ENCODE measurements at regions not wholly inside any gene's neighbourhood (a gene's known extent, or its start where the extent isn't known, plus 50 kb on each side); places are given as distances from the start of the nearest gene placed in this dataset.
"Not testable (repeated sequence)": the region's sequence is repeated elsewhere in the genome, so short reads cannot be mapped to it uniquely, and the experiment has no call there.

GRCh38 chr21:14058566-14058965 lies 152.2 kb downstream of the LIPI start:
- DNase-seq = no peak
- ATAC-seq = no peak

GRCh38 chr21:14057841-14058481 lies 152.8 kb downstream of the LIPI start:
- not testable (repeated sequence) for DNase-seq, ATAC-seq

GRCh38 chr21:14057313-14057712 lies 153.4 kb downstream of the LIPI start:
- no peak for ATAC-seq
- DNase-seq = no peak

- DNase-seq = no peak
- no peak for ATAC-seq
Measured at GRCh38 chr21:14056771-14057191, 154.0 kb downstream of the LIPI start.

GRCh38 chr21:14055746-14056515 lies 154.8 kb downstream of the LIPI start:
- not testable (repeated sequence) for DNase-seq, ATAC-seq

- DNase-seq (no peak), ATAC-seq (no peak)
Measured at GRCh38 chr21:14054682-14055081, 156.1 kb downstream of the LIPI start.

GRCh38 chr21:14050121-14050520 lies 160.6 kb downstream of the LIPI start:
- ATAC-seq = no peak
- no peak for DNase-seq

GRCh38 chr21:14046401-14046800 lies 164.4 kb downstream of the LIPI start:
- ATAC-seq = no peak
- no peak for DNase-seq

GRCh38 chr21:14040386-14040785 lies 170.4 kb downstream of the LIPI start:
- ATAC-seq = no peak
- no peak for DNase-seq

- not testable (repeated sequence) for DNase-seq, ATAC-seq
Measured at GRCh38 chr21:14028619-14029018, 182.1 kb downstream of the LIPI start.

- DNase-seq (peak; percentile 84), ATAC-seq (peak; percentile 100)
Measured at GRCh38 chr21:14027235-14027869, 183.4 kb downstream of the LIPI start.

- ATAC-seq, DNase-seq: not testable (repeated sequence)
Measured at GRCh38 chr21:14020108-14020507, 190.6 kb downstream of the LIPI start.

GRCh38 chr21:14015841-14016240 lies 194.9 kb downstream of the LIPI start:
- not testable (repeated sequence) for ATAC-seq

GRCh38 chr21:14013623-14014498 lies 196.9 kb downstream of the LIPI start:
- not testable (repeated sequence) for DNase-seq, ATAC-seq

More at GRCh38 chr21:14015841-14016240, 194.9 kb downstream of the LIPI start:
- DNase-seq = not testable (repeated sequence)

- ATAC-seq (no peak), DNase-seq (no peak)
Measured at GRCh38 chr21:14013056-14013603, 197.6 kb downstream of the LIPI start.

GRCh38 chr21:14012409-14012808 lies 198.3 kb downstream of the LIPI start:
- no peak for DNase-seq
- no peak for ATAC-seq

GRCh38 chr21:14011751-14012150 lies 199.0 kb downstream of the LIPI start:
- not testable (repeated sequence) for ATAC-seq, DNase-seq

GRCh38 chr21:14011149-14011548 lies 199.6 kb downstream of the LIPI start:
- not testable (repeated sequence) for ATAC-seq

GRCh38 chr21:14010729-14011128 lies 200.0 kb downstream of the LIPI start:
- DNase-seq (no peak), ATAC-seq (no peak)

More at GRCh38 chr21:14011149-14011548, 199.6 kb downstream of the LIPI start:
- not testable (repeated sequence) for DNase-seq

- ATAC-seq, DNase-seq: not testable (repeated sequence)
Measured at GRCh38 chr21:14009990-14010389, 200.8 kb downstream of the LIPI start.

- not testable (repeated sequence) for DNase-seq, ATAC-seq
Measured at GRCh38 chr21:14009238-14009981, 201.3 kb downstream of the LIPI start.

Data from stimulated activated naive CD8-positive, alpha-beta T cell treated with anti-CD3 and anti-CD28 coated beads, Interleukin-15, Interleukin-2, amounts not matched to agents 100 U/mL and 50 U/mL, for 24 hours (primary cell).